ENCODE measurements at regions not wholly inside any gene's neighbourhood (a gene's known extent, or its start where the extent isn't known, plus 50 kb on each side); places are given as distances from the start of the nearest gene placed in this dataset.

GRCh38 chr1:192945390-192946130, 113.6 kb downstream of the UCHL5 start:
- H3K4me1 Mint-ChIP-seq, result no peaks in the 10 kb centered on the region
- POLR2A ChIA-PET (ENCODE audit: partially characterized antibody), result no interaction called here
- DNase-seq, result no peak
- H3K4me3 Mint-ChIP-seq, result no peak overlapping the region
- H3K36me3 Mint-ChIP-seq, result no peaks in the 10 kb centered on the region
- CTCF ChIA-PET (ENCODE audit: partially characterized antibody), result no interaction called here
- no peaks in the 10 kb centered on the region for H3K27me3 Mint-ChIP-seq
- H3K9me3 Mint-ChIP-seq, result no peaks in the 10 kb centered on the region
- no peak overlapping the region for H3K4me3 ChIP-seq (ENCODE audit: low read length in 2 of 2)
- H3K4me1 ChIP-seq (ENCODE audit: insufficient read depth, low read length), result no peaks in the 10 kb centered on the region
- H3K27ac Mint-ChIP-seq, result no peak overlapping the region
- no peaks in the 10 kb centered on the region for H3K27me3 ChIP-seq (ENCODE audit: insufficient read depth, low read length)
- intact Hi-C loops (cut with micrococcal nuclease), result no loop called here
- H3K9me3 ChIP-seq (ENCODE audit: control insufficient read depth in 1 of 2, low read length in 2 of 2), result no peaks in the 10 kb centered on the region
- no peak overlapping the region for H3K27ac ChIP-seq (ENCODE audit: low read depth, low read length)
- no peaks in the 10 kb centered on the region for H3K36me3 ChIP-seq (ENCODE audit: insufficient read depth, low read length)

- Mint-ChIP-seq H3K9me3 (no peaks in the 10 kb centered on the region), H3K27ac (no peak overlapping the region), H3K4me3 (no peak overlapping the region), H3K36me3 (peaks cover 0 to 9% of the 10 kb centered on the region in 2 donors), H3K27me3 (no peaks in the 10 kb centered on the region), H3K4me1 (no peaks in the 10 kb centered on the region)
- no peaks in the 10 kb centered on the region for H3K36me3 ChIP-seq (ENCODE audit: insufficient read depth, low read length)
- no peaks in the 10 kb centered on the region for H3K27me3 ChIP-seq (ENCODE audit: insufficient read depth, low read length)
- ChIA-PET POLR2A (ENCODE audit: partially characterized antibody) (no interaction called here), CTCF (ENCODE audit: partially characterized antibody) (no interaction called here)
- no peak for DNase-seq
- H3K4me1 ChIP-seq (ENCODE audit: insufficient read depth, low read length), result no peaks in the 10 kb centered on the region
- H3K27ac ChIP-seq (ENCODE audit: low read depth, low read length), result no peak overlapping the region
- H3K9me3 ChIP-seq (ENCODE audit: control insufficient read depth in 1 of 2, low read length in 2 of 2), result no peaks in the 10 kb centered on the region
- intact Hi-C loops (cut with micrococcal nuclease), result no loop called here
- no peak overlapping the region for H3K4me3 ChIP-seq (ENCODE audit: low read length in 2 of 2)
Observed at GRCh38 chr1:192949783-192950182, 109.4 kb downstream of the UCHL5 start.

- no peaks in the 10 kb centered on the region for H3K4me1 Mint-ChIP-seq
- H3K9me3 ChIP-seq (ENCODE audit: control insufficient read depth in 1 of 2, low read length in 2 of 2), result no peaks in the 10 kb centered on the region
Observed at GRCh38 chr1:192950926-192951325, 108.2 kb downstream of the UCHL5 start.

GRCh38 chr1:192951691-192952460, 107.3 kb downstream of the UCHL5 start:
- Mint-ChIP-seq H3K27me3 (no peaks in the 10 kb centered on the region), H3K4me3 (no peak overlapping the region), H3K27ac (no peak overlapping the region), H3K9me3 (no peaks in the 10 kb centered on the region), H3K4me1 (no peaks in the 10 kb centered on the region), H3K36me3 (peaks cover 2 to 20% of the 10 kb centered on the region in 2 donors)
- no peak for DNase-seq
- no peak overlapping the region for H3K27ac ChIP-seq (ENCODE audit: low read depth, low read length)
- no peaks in the 10 kb centered on the region for H3K27me3 ChIP-seq (ENCODE audit: insufficient read depth, low read length)
- ChIA-PET POLR2A (ENCODE audit: partially characterized antibody) (no interaction called here), CTCF (ENCODE audit: partially characterized antibody) (no interaction called here)
- H3K36me3 ChIP-seq (ENCODE audit: insufficient read depth, low read length), result no peaks in the 10 kb centered on the region
- H3K4me1 ChIP-seq (ENCODE audit: insufficient read depth, low read length), result no peaks in the 10 kb centered on the region
- H3K4me3 ChIP-seq (ENCODE audit: low read length in 2 of 2), result no peak overlapping the region
- no peaks in the 10 kb centered on the region for H3K9me3 ChIP-seq (ENCODE audit: control insufficient read depth in 1 of 2, low read length in 2 of 2)
- intact Hi-C loops (cut with micrococcal nuclease), result no loop called here

More at GRCh38 chr1:192950926-192951325, 108.2 kb downstream of the UCHL5 start:
- ChIA-PET CTCF (ENCODE audit: partially characterized antibody) (no interaction called here), POLR2A (ENCODE audit: partially characterized antibody) (no interaction called here)
- no peaks in the 10 kb centered on the region for H3K36me3 ChIP-seq (ENCODE audit: insufficient read depth, low read length)
- Mint-ChIP-seq H3K27ac (no peak overlapping the region), H3K27me3 (no peaks in the 10 kb centered on the region), H3K4me3 (no peak overlapping the region), H3K36me3 (peaks cover 0 to 13% of the 10 kb centered on the region in 2 donors), H3K9me3 (no peaks in the 10 kb centered on the region)
- no peaks in the 10 kb centered on the region for H3K4me1 ChIP-seq (ENCODE audit: insufficient read depth, low read length)
- DNase-seq, result no peak
- H3K27ac ChIP-seq (ENCODE audit: low read depth, low read length), result no peak overlapping the region
- no peaks in the 10 kb centered on the region for H3K27me3 ChIP-seq (ENCODE audit: insufficient read depth, low read length)
- intact Hi-C loops (cut with micrococcal nuclease), result no loop called here
- no peak overlapping the region for H3K4me3 ChIP-seq (ENCODE audit: low read length in 2 of 2)

- H3K4me1 Mint-ChIP-seq, result no peaks in the 10 kb centered on the region
- H3K9me3 Mint-ChIP-seq, result no peaks in the 10 kb centered on the region
- Histone ChIP-seq H3K9me3 (ENCODE audit: control insufficient read depth in 1 of 2, low read length in 2 of 2) (no peaks in the 10 kb centered on the region), H3K27ac (ENCODE audit: low read depth, low read length) (no peak overlapping the region), H3K4me1 (ENCODE audit: insufficient read depth, low read length) (no peaks in the 10 kb centered on the region), H3K4me3 (ENCODE audit: low read length in 2 of 2) (no peak overlapping the region), H3K36me3 (ENCODE audit: insufficient read depth, low read length) (no peaks in the 10 kb centered on the region), H3K27me3 (ENCODE audit: insufficient read depth, low read length) (no peaks in the 10 kb centered on the region)
- no peaks in the 10 kb centered on the region for H3K27me3 Mint-ChIP-seq
- no peak overlapping the region for H3K4me3 Mint-ChIP-seq
- ChIA-PET POLR2A (ENCODE audit: partially characterized antibody) (no interaction called here), CTCF (ENCODE audit: partially characterized antibody) (no interaction called here)
- DNase-seq, result no peak
- peaks cover 2 to 24% of the 10 kb centered on the region in 2 donors for H3K36me3 Mint-ChIP-seq
- intact Hi-C loops (cut with micrococcal nuclease), result no loop called here
- H3K27ac Mint-ChIP-seq, result no peak overlapping the region
Observed at GRCh38 chr1:192952646-192953045, 106.5 kb downstream of the UCHL5 start.

GRCh38 chr1:192954705-192955265, 104.4 kb downstream of the UCHL5 start:
- H3K27ac ChIP-seq (ENCODE audit: low read depth, low read length), result no peak overlapping the region
- H3K27me3 ChIP-seq (ENCODE audit: insufficient read depth, low read length), result no peaks in the 10 kb centered on the region
- H3K9me3 ChIP-seq (ENCODE audit: control insufficient read depth in 1 of 2, low read length in 2 of 2), result no peaks in the 10 kb centered on the region
- intact Hi-C loops (cut with micrococcal nuclease), result no loop called here
- H3K36me3 ChIP-seq (ENCODE audit: insufficient read depth, low read length), result no peaks in the 10 kb centered on the region
- Mint-ChIP-seq H3K4me3 (no peak overlapping the region), H3K9me3 (no peaks in the 10 kb centered on the region), H3K27ac (no peak overlapping the region), H3K36me3 (peaks cover 2 to 24% of the 10 kb centered on the region in 2 donors), H3K4me1 (no peaks in the 10 kb centered on the region), H3K27me3 (no peaks in the 10 kb centered on the region)
- POLR2A ChIA-PET (ENCODE audit: partially characterized antibody), result no interaction called here
- no peak for DNase-seq
- CTCF ChIA-PET (ENCODE audit: partially characterized antibody), result no interaction called here
- no peak overlapping the region for H3K4me3 ChIP-seq (ENCODE audit: low read length in 2 of 2)
- no peaks in the 10 kb centered on the region for H3K4me1 ChIP-seq (ENCODE audit: insufficient read depth, low read length)

GRCh38 chr1:192958350-192958749, 100.8 kb downstream of the UCHL5 start:
- DNase-seq, result no peak
- H3K9me3 Mint-ChIP-seq, result peaks cover 0 to 5% (median 0%) of the 10 kb centered on the region in 8 donors
- H3K27me3 ChIP-seq (ENCODE audit: insufficient read depth, low read length), result no peaks in the 10 kb centered on the region
- CTCF ChIA-PET (ENCODE audit: partially characterized antibody), result no interaction called here
- H3K27ac Mint-ChIP-seq, result no peak overlapping the region
- intact Hi-C loops (cut with micrococcal nuclease), result no loop called here
- H3K27ac ChIP-seq (ENCODE audit: low read depth, low read length), result no peak overlapping the region
- H3K9me3 ChIP-seq (ENCODE audit: control insufficient read depth in 1 of 2, low read length in 2 of 2), result no peaks in the 10 kb centered on the region
- no peak overlapping the region for H3K4me3 Mint-ChIP-seq
- no peaks in the 10 kb centered on the region for H3K27me3 Mint-ChIP-seq
- POLR2A ChIA-PET (ENCODE audit: partially characterized antibody), result no interaction called here
- peaks cover 0 to 6% (median 1%) of the 10 kb centered on the region in 4 donors for H3K4me1 Mint-ChIP-seq
- H3K4me3 ChIP-seq (ENCODE audit: low read length in 2 of 2), result no peak overlapping the region
- peaks cover 2 to 19% of the 10 kb centered on the region in 2 donors for H3K36me3 Mint-ChIP-seq
- H3K4me1 ChIP-seq (ENCODE audit: insufficient read depth, low read length), result no peaks in the 10 kb centered on the region
- H3K36me3 ChIP-seq (ENCODE audit: insufficient read depth, low read length), result no peaks in the 10 kb centered on the region

All from CD4-positive, alpha-beta memory T cell (primary cell).